GM18858 (cell line): ENCODE measurements at regions not wholly inside any gene's neighbourhood (a gene's known extent, or its start where the extent isn't known, plus 50 kb on each side); places are given as distances from the start of the nearest gene placed in this dataset.
"Not testable (repeated sequence)": the region's sequence is repeated elsewhere in the genome, so short reads cannot be mapped to it uniquely, and the experiment has no call there.

ENCODE experiments used
- ATAC-seq: cut with Tn5 transposase; IDR thresholded peaks from one replicate; pipeline ENCODE4 v1.9.1; 2021; ENCODE audit not compliant: unreplicated experiment

GRCh38 chr12:72148709-72149108 is 123.5 kb upstream of the TRHDE start:
- ATAC-seq = no peak

- no peak for ATAC-seq
These were observed 109.3 kb upstream of the TRHDE start for GRCh38 chr12:72162875-72163274.

- no peak for ATAC-seq
These were observed 103.3 kb upstream of the TRHDE start for GRCh38 chr12:72168851-72169250.

- ATAC-seq = no peak
These were observed 98.2 kb upstream of the TRHDE start for GRCh38 chr12:72173974-72174373.

GRCh38 chr12:72178244-72178643 is 93.9 kb upstream of the TRHDE start:
- ATAC-seq = no peak

- ATAC-seq = no peak
These were observed 93.3 kb upstream of the TRHDE start for GRCh38 chr12:72178871-72179270.

GRCh38 chr12:72179841-72180240 is 92.3 kb upstream of the TRHDE start:
- ATAC-seq = no peak

GRCh38 chr12:72184971-72185533 is 87.1 kb upstream of the TRHDE start:
- ATAC-seq = not testable (repeated sequence)

- no peak for ATAC-seq
These were observed 82.9 kb upstream of the TRHDE start for GRCh38 chr12:72189266-72189665.

GRCh38 chr12:72191761-72192160 is 80.4 kb upstream of the TRHDE start:
- ATAC-seq = peak; percentile 50

GRCh38 chr12:72197790-72198189 is 74.4 kb upstream of the TRHDE start:
- ATAC-seq = peak; percentile 46

- ATAC-seq = no peak
These were observed 70.7 kb upstream of the TRHDE start for GRCh38 chr12:72201457-72201856.

GRCh38 chr12:72203764-72204335 is 68.3 kb upstream of the TRHDE start:
- ATAC-seq = peak; percentile 61

GRCh38 chr12:72207079-72207478 is 65.1 kb upstream of the TRHDE start:
- no peak for ATAC-seq

- no peak for ATAC-seq
These were observed 64.4 kb upstream of the TRHDE start for GRCh38 chr12:72207486-72208409.

GRCh38 chr12:72209086-72209485 is 63.1 kb upstream of the TRHDE start:
- ATAC-seq = no peak

GRCh38 chr12:72214163-72214562 is 58.0 kb upstream of the TRHDE start:
- ATAC-seq = no peak

GRCh38 chr12:72215287-72215686 is 56.9 kb upstream of the TRHDE start:
- not testable (repeated sequence) for ATAC-seq

- no peak for ATAC-seq
These were observed 52.2 kb upstream of the TRHDE start for GRCh38 chr12:72219937-72220336.
